Stimulated activated CD4-positive, alpha-beta T cell treated with anti-CD3 and anti-CD28 coated beads, Interleukin-15, amount 100 ng/mL, for 24 hours (primary cell): ENCODE measurements at regions not wholly inside any gene's neighbourhood (a gene's known extent, or its start where the extent isn't known, plus 50 kb on each side); places are given as distances from the start of the nearest gene placed in this dataset.

ENCODE experiments used
- DNase-seq: peaks from one replicate; pipeline ENCODE4 v3.0.0-alpha.2; 2020

DNA sequence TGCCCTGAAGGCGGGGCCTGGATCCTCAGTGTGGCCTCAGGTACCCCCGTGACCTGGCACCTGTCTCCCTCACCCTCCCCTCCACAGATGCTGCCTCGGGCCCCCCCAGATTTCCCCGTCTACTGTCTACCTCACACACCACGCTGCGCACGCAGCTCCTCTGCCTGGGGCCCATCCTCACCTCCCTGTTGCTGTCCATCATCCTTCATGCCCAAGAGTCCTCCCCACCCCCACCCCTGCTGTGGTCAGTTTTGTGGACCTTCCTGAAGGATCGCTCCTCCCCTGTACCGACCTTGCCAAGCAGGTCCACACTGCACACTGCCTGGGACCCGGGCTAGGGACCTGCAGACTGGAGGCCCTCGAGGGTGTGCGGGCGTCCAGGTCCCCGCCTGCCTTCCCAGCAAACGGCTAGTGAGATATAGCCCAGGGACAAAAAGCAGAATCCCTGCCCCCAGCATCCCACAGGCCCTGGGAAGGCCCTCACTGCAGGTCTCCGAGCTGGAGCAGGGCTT, 197.4 kb upstream of the DIO3 start:
- DNase-seq: no peak

DNA sequence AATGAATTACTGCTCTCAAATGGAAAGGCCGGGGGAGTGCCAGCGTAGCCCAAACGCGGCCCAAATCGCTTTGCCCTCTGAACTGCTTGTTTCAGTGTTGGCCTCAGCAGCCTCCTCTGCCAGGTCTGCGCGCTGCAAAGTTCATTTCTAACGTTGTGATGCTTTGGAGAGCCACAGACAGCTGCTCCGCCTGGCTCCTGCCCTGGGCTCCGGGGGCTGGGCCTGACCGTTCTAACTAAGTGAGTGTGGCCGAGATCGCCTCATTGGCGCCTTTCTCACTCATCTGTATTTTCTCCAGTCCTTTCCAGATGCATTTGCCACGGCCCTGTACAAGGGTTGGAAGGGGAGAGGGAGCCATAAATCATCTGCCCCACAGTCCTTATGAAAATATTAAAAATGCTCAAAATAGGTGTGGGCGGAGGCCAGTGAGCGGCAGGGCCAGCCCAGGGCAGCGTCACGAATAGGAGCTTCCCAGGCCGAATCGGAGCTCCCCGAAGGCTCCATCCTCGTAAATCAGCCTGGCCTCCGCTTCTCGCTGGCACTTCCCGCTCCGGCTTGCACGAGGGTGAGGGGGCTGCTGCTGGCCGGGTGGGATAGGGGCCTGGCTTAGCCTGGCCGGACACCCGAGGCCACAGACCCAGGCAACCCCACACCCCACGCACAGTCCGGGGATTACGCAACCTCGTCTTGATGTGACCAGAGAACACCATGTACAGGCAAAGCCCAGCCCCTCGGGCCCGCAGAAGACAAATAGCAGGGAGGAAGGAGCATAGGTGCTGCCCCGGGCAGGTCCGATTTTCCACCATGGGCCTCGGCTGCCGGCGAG, 196.6 kb upstream of the DIO3 start:
- no peak for DNase-seq

DNA sequence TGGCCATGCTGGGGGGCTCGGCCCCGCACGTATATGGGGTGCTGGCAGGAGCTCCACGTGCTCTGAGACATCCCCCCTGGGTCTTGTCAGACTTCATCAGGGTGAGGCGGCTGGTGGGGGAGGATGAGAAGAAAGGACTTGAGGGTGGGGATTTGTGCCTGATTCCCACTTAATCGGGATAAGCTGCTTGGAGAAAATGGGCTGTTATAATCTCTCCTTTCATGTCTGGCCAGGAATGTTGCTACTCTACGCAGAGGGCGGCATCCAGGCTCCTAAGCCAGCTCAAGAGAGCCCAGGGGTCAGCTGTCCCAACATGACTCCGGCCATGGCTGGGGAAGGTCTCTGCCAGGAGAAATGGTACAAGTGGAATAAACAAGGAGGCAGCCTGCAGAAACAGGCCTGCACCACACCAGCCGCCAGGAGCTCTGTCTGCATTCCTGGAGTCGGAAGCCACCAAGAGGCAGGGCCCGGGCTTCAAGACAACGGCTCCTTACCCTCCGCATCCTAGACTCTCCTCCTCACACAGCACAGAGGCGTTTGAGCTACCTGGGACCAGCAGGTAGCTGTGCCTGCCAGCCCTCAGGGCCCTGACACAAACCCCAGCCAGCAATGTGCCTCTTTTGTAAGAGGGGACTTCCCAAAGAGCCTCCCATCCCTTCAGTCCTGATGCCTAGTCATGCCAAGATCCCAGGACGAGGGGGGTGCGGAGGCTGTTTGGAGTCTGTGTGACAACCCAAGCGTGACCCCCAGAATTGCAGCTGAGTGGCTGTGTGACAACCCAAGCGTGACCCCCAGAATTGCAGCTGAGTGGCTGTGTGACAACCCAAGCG, 195.8 kb upstream of the DIO3 start:
- DNase-seq: no peak

DNA sequence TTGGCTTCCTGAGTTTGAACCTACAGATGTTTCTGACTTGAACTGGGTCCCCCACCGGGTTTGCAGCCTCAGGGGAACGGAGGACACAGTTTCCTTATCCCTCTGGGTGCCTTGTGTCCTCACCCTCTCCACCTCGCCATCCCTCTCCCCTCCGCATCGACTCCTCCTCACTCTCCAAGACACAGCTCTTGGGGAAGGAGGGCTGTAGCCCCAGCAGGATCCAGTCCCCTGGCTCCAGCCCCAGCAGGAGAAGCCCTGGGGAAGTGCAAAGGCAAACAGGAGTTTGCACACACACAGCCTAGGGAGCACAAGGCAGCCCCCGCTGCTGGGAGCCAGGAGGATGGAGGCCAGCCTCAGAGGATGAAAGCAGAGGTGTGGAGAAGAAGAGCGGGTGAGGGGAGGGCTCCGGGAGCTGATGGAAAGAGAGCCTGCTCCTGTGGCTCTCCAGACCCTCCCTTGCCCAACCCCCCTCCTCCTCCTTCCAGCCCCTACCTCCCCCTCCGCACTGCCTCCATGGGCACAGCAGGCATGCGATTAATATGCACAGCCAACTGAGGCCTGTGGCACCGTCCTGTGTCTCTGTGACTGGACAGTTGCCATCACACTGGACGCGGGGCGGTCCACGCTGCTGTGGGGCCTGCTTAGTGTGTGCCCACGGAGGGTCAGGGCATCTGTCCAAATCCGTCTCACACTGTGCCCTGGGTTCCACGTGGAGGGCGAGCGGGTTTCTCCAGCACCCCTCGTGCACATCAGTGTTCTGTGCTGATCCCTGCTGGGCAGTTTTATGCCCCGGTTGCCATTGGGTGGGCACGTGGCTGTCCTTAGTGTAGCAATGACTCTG, 193.7 kb upstream of the DIO3 start:
- no peak for DNase-seq

DNA sequence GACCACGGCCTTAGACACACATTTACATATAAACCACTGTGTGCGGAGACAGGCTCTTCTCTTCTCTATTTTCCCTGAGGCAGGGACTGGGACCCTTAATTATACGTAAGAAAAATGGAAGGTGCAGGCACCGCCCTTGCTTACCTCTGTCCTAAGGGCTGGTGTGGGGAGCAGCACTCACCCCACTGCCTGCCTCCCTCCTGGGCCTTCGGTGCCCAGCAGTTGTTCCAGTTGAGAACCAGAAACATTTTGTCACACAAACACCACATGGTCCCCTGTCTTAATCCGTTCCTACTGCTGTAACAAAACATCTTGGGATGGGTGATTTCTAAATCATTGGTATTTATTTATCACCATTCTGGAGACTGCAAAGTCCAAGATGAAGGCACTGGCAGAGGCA, 192.7 kb upstream of the DIO3 start:
- DNase-seq: no peak

DNA sequence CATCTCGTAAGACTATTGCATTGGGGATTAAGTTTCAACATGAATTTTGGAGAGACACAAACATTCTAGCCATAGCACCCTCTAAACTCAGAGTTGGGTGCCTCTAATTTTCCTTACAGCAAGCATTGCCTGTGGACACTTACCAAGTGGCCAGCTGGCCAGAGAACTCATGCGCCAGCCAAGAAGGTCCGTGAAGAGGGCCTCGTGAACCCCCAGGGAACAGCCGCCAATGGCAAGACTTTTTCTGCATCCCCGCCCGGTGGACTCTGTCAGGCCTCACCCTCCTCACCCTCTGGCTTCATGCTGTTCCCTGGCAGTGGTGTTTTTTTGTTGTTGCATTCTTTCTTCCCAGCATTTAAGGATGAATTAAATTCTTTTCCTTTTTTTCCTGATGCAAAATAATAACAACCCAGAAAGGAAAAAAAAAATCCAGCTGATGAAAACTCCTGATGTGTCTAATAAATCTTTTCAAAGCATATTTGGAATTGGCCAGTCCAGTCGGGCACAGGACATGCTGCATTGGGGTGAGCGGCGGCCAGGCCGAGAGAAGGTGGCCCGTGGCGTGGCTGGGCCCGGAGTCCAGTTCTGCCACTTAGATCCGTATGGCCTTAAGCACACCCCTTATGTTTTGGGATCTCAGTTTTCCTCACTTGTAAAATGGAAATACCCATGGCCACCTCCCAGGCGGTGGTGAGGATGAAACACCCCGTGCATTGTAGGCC, 191.9 kb upstream of the DIO3 start:
- DNase-seq: no peak

DNA sequence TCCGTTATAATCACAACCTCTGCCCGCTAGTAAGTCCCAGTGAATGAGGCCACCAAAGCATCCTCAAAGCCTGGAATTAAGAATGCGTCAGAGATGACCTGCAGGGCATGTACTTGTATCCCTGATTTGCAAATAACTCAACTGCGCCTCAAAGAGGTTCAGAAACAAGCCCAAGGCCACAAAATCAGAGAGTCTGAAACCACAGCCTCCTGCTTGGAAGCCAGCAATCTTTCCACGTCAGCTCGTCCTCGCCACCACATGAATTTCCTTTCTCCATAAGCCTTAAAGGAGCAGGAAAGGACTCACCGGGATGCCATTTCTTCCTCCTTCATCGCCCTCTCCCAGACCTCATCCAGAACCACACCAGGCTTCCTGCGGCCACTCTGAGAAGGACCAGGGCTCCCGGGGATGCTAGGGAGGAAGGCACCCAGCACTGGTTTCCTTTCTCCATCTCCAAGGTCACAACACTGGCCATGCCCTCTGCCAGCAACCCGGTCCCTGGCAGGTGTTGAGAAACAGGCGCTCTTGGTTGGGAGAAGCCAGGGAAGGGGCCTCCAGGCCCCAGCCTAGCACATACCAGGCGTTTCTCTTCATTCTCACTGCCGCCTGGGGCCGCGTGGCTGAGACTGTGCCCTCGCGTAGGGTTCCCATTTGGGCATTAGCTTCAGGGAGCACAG, 191.2 kb upstream of the DIO3 start:
- DNase-seq: no peak

DNA sequence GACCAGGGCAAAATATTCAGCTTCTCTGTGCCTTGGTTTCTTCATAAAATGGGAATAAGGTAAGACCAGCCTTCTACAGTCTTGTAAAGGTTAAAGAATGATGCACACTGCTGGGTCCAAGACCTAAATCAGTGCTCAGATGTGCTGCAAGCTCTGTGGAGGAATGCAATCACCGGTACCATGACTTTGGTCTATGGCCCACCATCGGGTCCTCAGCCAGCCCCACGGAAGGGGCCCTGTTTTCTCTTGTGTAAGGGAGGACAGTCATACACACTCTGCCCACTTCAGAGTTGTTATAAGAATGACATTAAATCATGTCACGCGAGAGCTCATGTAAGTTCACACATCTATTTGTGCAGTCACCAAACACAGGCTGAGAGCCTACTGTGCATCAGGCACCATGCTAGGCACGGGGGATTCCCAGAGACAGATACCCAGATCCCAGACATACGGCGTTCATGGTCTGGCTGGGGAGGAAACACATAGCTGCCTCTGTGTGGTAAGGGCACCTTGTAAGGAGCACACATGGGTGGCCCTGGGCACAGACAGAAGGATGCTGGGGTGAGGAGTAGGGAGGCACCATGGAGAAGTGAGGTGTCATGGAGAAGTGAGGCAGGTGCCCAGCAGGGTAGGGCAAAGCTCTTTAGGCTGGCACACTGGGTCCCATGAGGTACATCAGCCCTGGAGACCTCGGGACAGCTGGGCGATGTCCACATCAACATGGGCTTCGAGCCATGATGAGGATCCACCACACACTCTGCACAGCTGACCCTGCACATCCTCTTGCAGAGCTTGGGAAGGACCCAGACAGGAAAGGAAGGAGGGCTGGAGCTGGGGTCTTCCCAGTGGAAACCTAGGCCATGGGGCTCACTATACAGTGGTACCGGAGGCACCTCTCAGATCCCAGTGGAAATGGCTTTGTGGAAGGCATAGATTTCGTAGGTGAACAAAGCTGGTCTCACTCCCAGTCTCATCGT, 190.4 kb upstream of the DIO3 start:
- no peak for DNase-seq

DNA sequence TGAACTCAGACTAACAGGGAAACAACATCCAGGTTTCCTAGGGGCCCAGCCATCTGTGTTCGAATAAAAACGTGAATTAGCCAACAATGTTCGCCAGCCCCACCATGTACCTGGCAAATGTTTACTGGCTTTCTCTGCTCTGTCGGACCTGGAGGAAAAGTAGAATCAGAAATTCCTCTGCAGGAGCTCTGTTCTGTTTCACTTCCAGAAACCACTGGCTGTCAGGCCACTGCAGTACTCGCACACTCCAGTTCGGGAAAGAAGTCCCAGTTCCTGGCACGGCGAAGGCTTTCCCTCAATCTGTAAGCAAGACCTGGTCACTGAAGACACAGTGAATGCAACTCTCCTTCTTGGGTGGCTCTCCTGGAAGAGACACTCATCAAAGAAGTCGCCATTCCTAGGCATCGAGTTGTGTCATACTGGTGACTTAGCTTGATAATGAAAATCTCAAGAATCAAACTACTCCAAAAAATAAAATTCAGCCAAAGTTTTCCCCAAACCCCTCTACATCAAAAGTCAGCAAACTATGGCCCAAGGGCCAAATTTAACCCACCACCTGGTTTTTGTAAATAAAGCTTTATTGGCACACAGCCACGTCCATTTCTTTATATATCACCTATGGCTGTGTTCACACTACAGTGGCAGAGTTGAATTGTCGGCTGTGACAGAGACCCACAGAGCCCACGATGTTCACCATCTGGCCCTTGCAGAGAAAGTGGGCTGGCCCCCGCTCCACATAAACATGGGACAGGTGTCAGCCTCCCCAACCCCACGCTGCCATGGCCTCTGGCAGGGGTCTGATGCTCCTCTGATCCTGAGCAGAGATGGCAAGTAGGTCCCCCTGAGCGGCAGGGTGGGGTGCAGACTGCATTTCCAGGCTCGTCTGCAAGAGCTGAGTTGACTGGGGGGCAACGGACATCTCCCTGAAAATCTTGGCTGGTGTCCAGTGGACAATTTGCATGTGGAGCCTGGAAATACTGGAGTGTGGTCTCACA, 189.2 kb upstream of the DIO3 start:
- no peak for DNase-seq

DNA sequence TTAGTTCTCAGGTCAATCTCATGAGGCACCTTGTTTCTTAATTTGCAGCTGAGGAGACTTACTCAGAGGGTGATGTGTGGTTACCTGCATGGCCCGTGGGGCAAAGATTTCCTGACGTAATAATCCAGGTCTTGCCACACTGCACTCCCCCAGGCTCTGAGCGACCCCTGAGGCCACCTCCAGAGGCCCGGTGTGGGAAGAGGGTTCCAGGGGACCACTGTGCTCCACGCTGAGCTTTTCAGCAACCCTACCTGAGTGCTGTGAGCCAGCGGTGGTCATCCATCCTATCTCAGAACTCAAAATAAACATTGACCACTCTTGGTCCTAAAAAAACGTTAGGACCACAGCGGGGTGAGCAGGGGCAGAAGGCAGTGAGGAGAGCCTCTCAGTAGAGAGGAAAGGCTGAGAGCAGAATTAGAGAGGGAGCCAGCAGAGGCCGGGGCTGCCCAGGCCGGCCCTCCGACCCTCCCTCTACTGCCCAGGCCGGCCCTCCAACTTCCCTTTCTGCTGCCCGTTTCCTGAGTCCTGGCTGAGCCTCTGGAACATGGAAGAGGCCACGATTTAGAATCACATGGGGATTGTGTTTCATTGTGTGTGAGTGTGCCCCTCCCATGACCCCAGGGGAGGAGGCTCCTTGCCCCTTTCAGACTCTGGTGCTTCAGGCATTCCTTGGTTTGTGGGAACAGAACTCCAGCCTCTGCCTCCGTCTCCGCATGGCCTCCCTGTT, 188.2 kb upstream of the DIO3 start:
- no peak for DNase-seq

DNA sequence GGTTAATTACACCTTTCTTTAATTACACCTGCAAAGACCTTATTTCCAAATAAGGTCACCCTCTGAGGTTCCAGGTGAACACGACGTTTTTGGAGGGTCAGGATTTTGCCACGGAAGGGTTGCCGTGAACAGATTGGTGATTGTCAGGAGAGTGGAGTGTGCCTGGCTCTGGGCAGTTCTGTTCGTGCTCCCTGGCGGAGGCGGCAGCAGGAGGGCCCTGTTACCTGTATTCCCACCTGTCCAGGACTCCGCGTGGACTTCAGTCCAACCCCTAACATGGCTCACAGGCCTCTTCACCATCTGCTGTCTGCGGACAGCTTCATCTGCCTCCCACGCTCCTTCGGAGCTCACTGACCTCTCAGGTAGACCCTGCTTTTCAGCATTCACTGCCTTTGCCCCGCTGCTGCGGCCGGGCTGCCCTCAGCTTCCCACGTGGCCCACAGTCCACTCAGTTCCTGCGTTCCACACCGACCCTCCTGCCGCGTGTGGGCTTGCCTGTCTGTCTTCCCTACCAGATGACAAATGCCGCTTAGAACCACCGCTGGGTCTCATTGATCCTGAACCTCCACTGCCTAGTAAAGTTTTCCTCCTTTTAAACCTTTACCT, 187.5 kb upstream of the DIO3 start:
- DNase-seq: no peak

DNA sequence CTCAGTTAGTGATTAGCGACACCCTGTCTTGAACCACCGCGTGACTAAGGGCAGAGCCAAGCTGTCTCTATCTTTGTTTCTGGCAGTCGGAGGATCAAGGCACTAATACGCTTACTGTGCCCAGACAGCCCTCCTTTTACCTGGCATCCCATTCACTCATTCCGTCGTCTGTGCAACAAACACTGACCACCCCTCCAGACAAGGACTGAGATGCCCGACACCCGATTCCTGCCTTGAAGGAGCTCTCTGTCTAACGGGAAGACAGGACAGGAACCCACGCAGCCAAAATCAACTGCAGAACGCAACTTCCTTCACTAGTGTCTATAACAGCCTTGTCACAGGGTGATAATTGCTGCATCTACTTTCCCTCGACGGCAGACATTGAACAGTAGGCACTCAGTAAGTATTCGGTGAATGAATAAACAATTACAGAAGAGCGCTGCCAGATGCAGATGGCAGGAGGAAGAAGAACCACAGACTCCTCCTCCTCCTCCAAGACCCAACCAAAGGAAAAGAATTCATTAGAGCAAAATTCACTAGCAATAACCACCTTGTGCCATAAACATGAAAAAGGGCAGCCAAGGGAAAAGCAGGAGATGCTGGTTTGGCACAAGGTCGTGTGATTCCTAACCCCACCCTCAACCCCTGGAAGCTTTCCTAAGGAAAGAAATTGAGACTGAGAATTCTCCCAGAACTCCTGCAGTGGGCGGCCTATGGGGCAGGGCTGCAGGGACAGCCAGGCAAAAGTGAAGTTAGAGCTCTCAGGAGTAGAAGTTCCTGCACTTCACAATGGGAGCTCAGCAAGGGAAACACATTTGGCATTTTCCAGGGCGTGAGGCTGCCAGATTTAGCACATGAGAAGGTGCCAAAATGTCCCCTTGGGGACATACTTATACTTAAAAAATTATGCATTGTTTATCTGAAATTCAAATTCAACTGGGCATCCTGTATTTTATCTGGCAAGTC, 186.6 kb upstream of the DIO3 start:
- DNase-seq: no peak

DNA sequence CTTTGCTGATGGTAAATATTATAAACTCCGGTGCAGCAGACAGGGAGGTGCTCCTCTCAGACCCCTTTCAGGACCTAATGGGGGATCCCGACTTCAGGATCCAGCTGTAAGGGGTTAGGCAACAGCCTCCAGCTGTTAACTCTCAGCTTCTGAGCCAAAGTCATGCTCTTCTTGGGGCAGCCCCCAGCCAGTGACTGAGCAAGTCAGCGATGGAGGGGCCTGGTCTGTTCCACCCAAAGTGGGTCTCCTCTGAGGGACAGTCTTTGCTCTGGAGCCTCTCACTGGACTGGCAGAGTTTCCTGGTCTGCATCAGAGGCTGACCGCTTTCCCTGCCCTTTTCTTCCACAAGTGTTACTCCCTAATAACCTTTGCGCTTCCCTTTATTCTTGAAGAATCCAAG, 184.2 kb upstream of the DIO3 start:
- no peak for DNase-seq

DNA sequence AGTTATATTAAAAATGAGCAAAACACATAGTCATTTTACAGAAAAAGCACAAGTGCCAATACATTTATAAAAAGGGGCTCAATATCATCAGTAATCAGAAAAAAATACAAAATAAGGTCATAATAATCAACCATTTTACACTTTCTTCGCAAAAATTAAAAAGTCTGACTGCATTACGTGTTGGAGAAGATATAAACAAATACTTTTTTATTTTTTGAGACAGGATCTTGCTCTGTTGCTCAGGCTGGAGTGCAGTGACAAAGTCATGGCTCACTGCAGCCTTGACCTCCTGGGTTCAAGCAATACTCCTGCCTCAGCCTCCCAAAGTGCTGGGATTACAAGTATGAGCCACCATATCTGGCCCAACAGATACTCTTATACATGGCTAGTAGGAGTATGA, 181.5 kb upstream of the DIO3 start:
- no peak for DNase-seq

DNA sequence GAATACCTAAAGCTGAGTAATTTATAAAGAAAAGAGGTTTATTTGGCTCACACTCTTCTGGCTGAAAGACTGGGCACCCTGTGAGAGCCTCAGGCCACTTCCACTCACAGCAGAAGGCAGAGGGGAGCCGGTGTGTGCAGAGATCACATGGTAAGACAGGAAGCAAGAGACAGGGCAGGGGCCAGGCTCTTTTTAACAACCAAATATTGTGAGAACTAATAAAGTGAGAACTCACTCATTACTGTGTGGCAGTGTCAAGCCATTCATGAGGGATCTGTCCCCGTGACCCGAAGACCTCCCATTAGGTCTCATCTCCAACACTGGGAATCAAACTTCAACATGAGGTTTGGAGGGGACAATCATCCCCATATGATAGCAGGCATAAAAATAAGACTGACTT, 180.8 kb upstream of the DIO3 start:
- no peak for DNase-seq

DNA sequence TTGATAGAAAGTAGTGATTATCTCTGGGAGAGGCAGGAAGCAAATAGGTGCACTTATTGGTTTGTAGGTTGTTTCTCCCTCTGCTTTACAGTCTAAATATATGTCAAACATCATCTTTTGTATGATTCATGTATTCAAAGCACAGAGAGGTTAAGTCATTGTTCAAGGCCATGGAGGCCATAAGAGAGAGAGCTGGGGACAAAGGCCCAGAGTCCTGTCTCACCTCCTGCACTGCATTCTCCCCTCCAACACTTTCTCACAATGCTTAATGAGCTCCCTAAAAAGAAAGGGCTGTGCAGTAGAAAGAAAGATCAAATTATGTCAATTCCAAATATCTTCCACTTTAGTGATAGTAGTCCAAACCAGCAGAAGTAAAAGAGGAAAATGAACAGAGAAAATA, 180.4 kb upstream of the DIO3 start:
- no peak for DNase-seq
